Keratinocyte (primary cell): ENCODE measurements at regions not wholly inside any gene's neighbourhood (a gene's known extent, or its start where the extent isn't known, plus 50 kb on each side); places are given as distances from the start of the nearest gene placed in this dataset.

Experiments used
- DNase-seq: peaks from one replicate; pipeline ENCODE4 v3.0.0-alpha.2; 2011; ENCODE audit warnings: low read depth, missing footprints, low spot score
- FAIRE-seq: peaks from 2 replicates; lab custom pipeline; 2011; peaks lifted over from hg19 to GRCh38; lab: Jason Lieb, UNC
- H2AFZ ChIP-seq: 2 replicates; pipeline ENCODE4 v1.6.0; 2012; ENCODE audit warnings: low read length, control low read depth, inconsistent platforms; ENCODE audit not compliant: control insufficient read depth
- H3K27ac ChIP-seq: 2 replicates; pipeline ENCODE4 v1.5.1; 2011; ENCODE audit warnings: low read length; ENCODE audit not compliant: control insufficient read depth, insufficient read depth
- H3K27me3 ChIP-seq: 3 replicates; pipeline ENCODE4 v1.6.0; 2011; ENCODE audit warnings: low read length; ENCODE audit not compliant: control insufficient read depth, insufficient read depth; ENCODE audit errors: extremely low read depth
- H3K36me3 ChIP-seq, 2 experiments: 2 replicates in 1 of 2; 3 replicates in 1 of 2; pipeline ENCODE4 v1.5.1; 2011; ENCODE audit warnings: low read length in 2 of 2, mild to moderate bottlenecking in 1 of 2; ENCODE audit not compliant: control insufficient read depth in 2 of 2, insufficient read depth in 2 of 2; ENCODE audit errors: extremely low read depth in 1 of 2
- H3K4me1 ChIP-seq: 3 replicates; pipeline ENCODE4 v1.5.1; 2011; ENCODE audit warnings: low read length; ENCODE audit not compliant: control insufficient read depth, insufficient read depth; ENCODE audit errors: extremely low read depth
- H3K4me2 ChIP-seq: 3 replicates; pipeline ENCODE4 v1.6.0; 2011; ENCODE audit warnings: low read depth, low read length; ENCODE audit not compliant: control insufficient read depth, insufficient read depth; ENCODE audit errors: extremely low read depth
- H3K4me3 ChIP-seq, 3 experiments: fragments of 200-600 bp in 1 of 3; sonication (generic) in 1 of 3; 2 replicates in 2 of 3; 3 replicates in 1 of 3; pipeline ENCODE4 v1.5.1; 2011 to 2016; ENCODE audit warnings: low read length in 3 of 3, mild to moderate bottlenecking in 3 of 3, control low read depth in 2 of 3, inconsistent platforms in 1 of 3, low read depth in 1 of 3, mixed read lengths in 1 of 3, mixed run types in 1 of 3, moderate library complexity in 1 of 3; ENCODE audit not compliant: control insufficient read depth in 2 of 3, insufficient read depth in 2 of 3; ENCODE audit errors: extremely low read depth in 1 of 3
- H3K79me2 ChIP-seq: 2 replicates; pipeline ENCODE4 v1.6.0; 2012; ENCODE audit warnings: low read length; ENCODE audit not compliant: control insufficient read depth, insufficient read depth
- H3K9ac ChIP-seq: 3 replicates; pipeline ENCODE4 v1.6.0; 2011; ENCODE audit warnings: low read length; ENCODE audit not compliant: control insufficient read depth, insufficient read depth; ENCODE audit errors: extremely low read depth
- H3K9me1 ChIP-seq: 3 replicates; pipeline ENCODE4 v1.6.0; 2011; ENCODE audit warnings: low read length; ENCODE audit not compliant: control insufficient read depth, insufficient read depth; ENCODE audit errors: extremely low read depth
- H3K9me3 ChIP-seq: 2 replicates; pipeline ENCODE4 v1.5.1; 2012; ENCODE audit warnings: low read depth, low read length; ENCODE audit not compliant: control insufficient read depth
- H4K20me1 ChIP-seq: 3 replicates; pipeline ENCODE4 v1.6.0; 2011; ENCODE audit warnings: low read length; ENCODE audit not compliant: control insufficient read depth, insufficient read depth; ENCODE audit errors: extremely low read depth
- EZH2 ChIP-seq: IDR thresholded peaks from one replicate; pipeline ENCODE4 v1.6.1; 2012; ENCODE audit warnings: inconsistent platforms, mild to moderate bottlenecking, low read length, moderate library complexity
- dilution Hi-C: fragments of 300-500 bp; cut with MboI; formaldehyde crosslinking; loops from one replicate; pipeline ENCODE4 v1.7.0; 2020; ENCODE audit warnings: low sequenced_read_pairs; ENCODE audit not compliant: extremely low pct_ligation_motif_present
- TF ChIP-seq, protein P1 (sequence below), 3 experiments: IDR thresholded peaks in 1 of 3; conservative IDR thresholded peaks in 1 of 3; optimal IDR thresholded peaks in 1 of 3; 2 replicates in 2 of 3; 3 replicates in 1 of 3; pipeline versions ENCODE3 to v1.5.1; 2011; ENCODE audit warnings: low read length in 3 of 3, mild to moderate bottlenecking in 3 of 3, moderate library complexity in 2 of 3, control low read depth in 1 of 3, inconsistent platforms in 1 of 3; ENCODE audit not compliant: insufficient read depth in 2 of 3; ENCODE audit errors: extremely low read depth in 1 of 3

DNA sequence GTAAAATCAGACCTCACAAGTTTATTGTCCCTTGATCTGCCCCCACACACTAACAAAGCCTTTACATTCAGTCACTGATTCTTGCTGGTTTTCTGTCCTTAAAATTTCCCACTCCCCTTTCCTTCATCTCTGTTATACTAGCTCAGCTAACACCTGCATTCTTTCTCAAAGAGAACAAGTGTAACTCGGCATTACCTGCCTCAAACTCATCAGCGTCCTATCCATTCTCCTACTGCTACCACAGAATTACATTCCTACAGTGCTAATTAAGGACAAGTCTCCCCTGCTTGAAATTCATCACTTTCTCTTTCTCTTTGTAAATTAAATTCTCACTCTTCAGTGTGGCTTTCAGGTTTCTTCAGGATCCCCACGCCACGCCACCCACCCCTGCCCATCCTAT lies 773.2 kb downstream of the FRK start:
- dilution Hi-C loops: no loop called here

GRCh38 chr6:115276881-115277565 lies 783.7 kb downstream of the FRK start:
- H3K79me2 ChIP-seq: no peaks in the 10 kb centered on the region
- no peak overlapping the region for H3K4me3 ChIP-seq
- no peak overlapping the region for H2AFZ ChIP-seq
- H3K9ac ChIP-seq: no peak overlapping the region
- FAIRE-seq (no peak), DNase-seq (no peak)
- TF ChIP-seq, protein P1, sequence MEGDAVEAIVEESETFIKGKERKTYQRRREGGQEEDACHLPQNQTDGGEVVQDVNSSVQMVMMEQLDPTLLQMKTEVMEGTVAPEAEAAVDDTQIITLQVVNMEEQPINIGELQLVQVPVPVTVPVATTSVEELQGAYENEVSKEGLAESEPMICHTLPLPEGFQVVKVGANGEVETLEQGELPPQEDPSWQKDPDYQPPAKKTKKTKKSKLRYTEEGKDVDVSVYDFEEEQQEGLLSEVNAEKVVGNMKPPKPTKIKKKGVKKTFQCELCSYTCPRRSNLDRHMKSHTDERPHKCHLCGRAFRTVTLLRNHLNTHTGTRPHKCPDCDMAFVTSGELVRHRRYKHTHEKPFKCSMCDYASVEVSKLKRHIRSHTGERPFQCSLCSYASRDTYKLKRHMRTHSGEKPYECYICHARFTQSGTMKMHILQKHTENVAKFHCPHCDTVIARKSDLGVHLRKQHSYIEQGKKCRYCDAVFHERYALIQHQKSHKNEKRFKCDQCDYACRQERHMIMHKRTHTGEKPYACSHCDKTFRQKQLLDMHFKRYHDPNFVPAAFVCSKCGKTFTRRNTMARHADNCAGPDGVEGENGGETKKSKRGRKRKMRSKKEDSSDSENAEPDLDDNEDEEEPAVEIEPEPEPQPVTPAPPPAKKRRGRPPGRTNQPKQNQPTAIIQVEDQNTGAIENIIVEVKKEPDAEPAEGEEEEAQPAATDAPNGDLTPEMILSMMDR (optimal IDR thresholded peaks at IDR 0.05 in 1 of 3, IDR thresholded peaks at IDR 0.05 in 1 of 3, conservative IDR thresholded peaks at IDR 0.05 in 1 of 3; ENCODE audit: extremely low read depth in 1 of 3, insufficient read depth in 2 of 3, low read length in 3 of 3): no peak
- TF ChIP-seq EZH2: no peak
- H3K27ac ChIP-seq: no peak overlapping the region
- H3K9me1 ChIP-seq: no peaks in the 10 kb centered on the region
- no peaks in the 10 kb centered on the region for H3K4me1 ChIP-seq
- dilution Hi-C loops: no loop called here
- no peaks in the 10 kb centered on the region for H3K36me3 ChIP-seq
- H3K4me2 ChIP-seq: no peak overlapping the region
- no peaks in the 10 kb centered on the region for H3K9me3 ChIP-seq
- no peaks in the 10 kb centered on the region for H3K27me3 ChIP-seq
- no peaks in the 10 kb centered on the region for H4K20me1 ChIP-seq

More for the DNA sequence above, 773.2 kb downstream of the FRK start:
- no peak for DNase-seq
- no peak overlapping the region for H3K9ac ChIP-seq
- no peak overlapping the region for H3K27ac ChIP-seq
- H4K20me1 ChIP-seq: no peaks in the 10 kb centered on the region
- H3K9me1 ChIP-seq: no peaks in the 10 kb centered on the region
- no peak overlapping the region for H2AFZ ChIP-seq
- H3K4me3 ChIP-seq: no peak overlapping the region
- FAIRE-seq: no peak
- no peaks in the 10 kb centered on the region for H3K79me2 ChIP-seq
- no peaks in the 10 kb centered on the region for H3K36me3 ChIP-seq
- H3K9me3 ChIP-seq: no peaks in the 10 kb centered on the region
- no peaks in the 10 kb centered on the region for H3K4me1 ChIP-seq
- no peaks in the 10 kb centered on the region for H3K27me3 ChIP-seq
- TF ChIP-seq, protein P1 (optimal IDR thresholded peaks at IDR 0.05 in 1 of 3, IDR thresholded peaks at IDR 0.05 in 1 of 3, conservative IDR thresholded peaks at IDR 0.05 in 1 of 3; ENCODE audit: extremely low read depth in 1 of 3, insufficient read depth in 2 of 3, low read length in 3 of 3): no peak
- no peak for TF ChIP-seq EZH2
- no peak overlapping the region for H3K4me2 ChIP-seq
